PC-3 (cell line): ENCODE measurements at regions not wholly inside any gene's neighbourhood (a gene's known extent, or its start where the extent isn't known, plus 50 kb on each side); places are given as distances from the start of the nearest gene placed in this dataset.

Source experiments
- ATAC-seq: fragments of 200-7000 bp; cut with Tn5 transposase; 2 replicates; pipeline ENCODE4 v1.9.1; 2020; ENCODE audit warnings: mild to moderate bottlenecking, moderate library complexity
- BruUV-seq: library from RNA; stranded (reverse); fragments of 400-500 nt; replicated peaks from 2 replicates; lab custom pipeline; 2021; lab: Mats Ljungman, UMichigan
- CTCF ChIA-PET: fragments of 300-600 bp; sonication (Branson Sonifier 250); formaldehyde crosslinking; loops from one replicate; lab custom pipeline; 2022; ENCODE audit warnings: antibody characterized with exemption; lab: Charles Lee
- POLR2A ChIA-PET: fragments of 300-600 bp; sonication (Branson Sonifier 250); formaldehyde crosslinking; loops from one replicate; lab custom pipeline; 2022; ENCODE audit warnings: antibody characterized with exemption; ENCODE audit not compliant: unreplicated experiment; lab: Charles Lee
- DNase-seq: peaks from one replicate; pipeline ENCODE4 v3.0.0-alpha.2; 2015
- H2AFZ ChIP-seq: fragments of 300-600 bp; sonication (generic); 2 replicates; pipeline ENCODE4 v1.6.0; 2016; ENCODE audit warnings: antibody characterized with exemption, low read length
- H3F3A ChIP-seq: fragments of 300-600 bp; sonication (generic); one replicate; pipeline ENCODE4 v1.6.0; 2017; ENCODE audit warnings: antibody characterized with exemption, low read length, control low read depth, mild to moderate bottlenecking; ENCODE audit not compliant: unreplicated experiment
- H3K27ac ChIP-seq: fragments of 300-600 bp; sonication (generic); 2 replicates; pipeline ENCODE4 v1.5.1; 2016; ENCODE audit warnings: mild to moderate bottlenecking, low read length
- H3K27me3 ChIP-seq: fragments of 300-600 bp; sonication (generic); 2 replicates; pipeline ENCODE4 v1.6.1; 2016; ENCODE audit warnings: low read length, mixed read lengths
- H3K36me3 ChIP-seq: fragments of 300-600 bp; sonication (generic); 2 replicates; pipeline ENCODE4 v1.6.1; 2016; ENCODE audit warnings: low read depth, mixed run types, low read length, mixed read lengths
- H3K4me1 ChIP-seq: fragments of 300-600 bp; sonication (generic); 2 replicates; pipeline ENCODE4 v1.5.1; 2016; ENCODE audit warnings: low read length; ENCODE audit not compliant: insufficient read depth
- H3K4me2 ChIP-seq: fragments of 300-600 bp; sonication (generic); 2 replicates; pipeline ENCODE4 v1.6.0; 2016; ENCODE audit warnings: low read length
- H3K4me3 ChIP-seq: fragments of 300-600 bp; sonication (generic); 2 replicates; pipeline ENCODE4 v1.5.1; 2016; ENCODE audit warnings: mild to moderate bottlenecking, low read length, mixed read lengths
- H3K79me2 ChIP-seq: fragments of 300-600 bp; sonication (generic); 2 replicates; pipeline ENCODE4 v1.6.1; 2017; ENCODE audit warnings: low read length, mixed read lengths
- H3K9ac ChIP-seq: fragments of 300-600 bp; sonication (generic); 2 replicates; pipeline ENCODE4 v1.6.0; 2016; ENCODE audit warnings: mild to moderate bottlenecking, low read length
- H3K9me2 ChIP-seq: fragments of 300-600 bp; sonication (generic); replicated peaks from 2 replicates; pipeline ENCODE4 v1.6.1; 2016; ENCODE audit warnings: mixed run types, low read length, mixed read lengths
- H3K9me3 ChIP-seq: fragments of 300-600 bp; sonication (generic); 2 replicates; pipeline ENCODE4 v1.6.1; 2016; ENCODE audit warnings: low read length, mixed read lengths
- H4K20me1 ChIP-seq: fragments of 300-600 bp; sonication (generic); 2 replicates; pipeline ENCODE4 v1.6.1; 2016; ENCODE audit warnings: low read length, mixed read lengths
- EZH2 ChIP-seq: fragments of 300-600 bp; sonication (generic); IDR thresholded peaks from one replicate; pipeline ENCODE4 v1.6.1; 2017; ENCODE audit warnings: antibody characterized with exemption, mild to moderate bottlenecking, low read length; ENCODE audit not compliant: unreplicated experiment
- EZH2phosphoT487 ChIP-seq: fragments of 300-600 bp; sonication (generic); IDR thresholded peaks from 2 replicates; pipeline ENCODE4 v1.6.1; 2018; ENCODE audit warnings: mild to moderate bottlenecking, antibody characterized with exemption, low read length, borderline replicate concordance
- intact Hi-C: fragments of 100-400 bp; cut with micrococcal nuclease; formaldehyde crosslinking; loops from 2 replicates; pipeline ENCODE4 v1.9.0; 2023
- TF ChIP-seq, protein P1 (sequence below): fragments of 300-600 bp; sonication (generic); conservative IDR thresholded peaks from 2 replicates; pipeline ENCODE4 v1.5.1; 2017; ENCODE audit warnings: antibody characterized with exemption, low read depth, mild to moderate bottlenecking, low read length

DNA sequence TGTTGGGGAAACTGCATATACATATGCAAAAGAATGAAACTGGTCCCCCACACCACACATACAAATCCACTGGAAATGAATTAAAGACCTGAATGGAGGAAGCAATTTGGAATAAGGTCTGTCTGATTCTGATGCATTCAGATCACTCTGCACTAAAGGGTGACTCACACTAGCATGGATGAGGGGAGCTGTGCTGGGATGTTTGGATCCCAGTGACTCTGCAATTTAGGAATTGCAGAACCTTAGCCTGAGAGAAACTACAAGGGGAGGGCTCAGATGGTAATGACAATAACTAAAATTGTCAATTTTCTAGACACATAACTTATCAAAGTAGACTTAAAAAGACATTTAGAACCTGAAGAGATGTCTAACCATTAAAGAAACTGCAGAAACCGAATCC, 312.0 kb downstream of the CDK5RAP2 start:
- ATAC-seq (no peak), DNase-seq (no peak)
- no peaks in the 10 kb centered on the region for H3K9me3 ChIP-seq
- no peak overlapping the region for H3K4me2 ChIP-seq
- no peaks in the 10 kb centered on the region for H3K27me3 ChIP-seq
- H4K20me1 ChIP-seq, result no peaks in the 10 kb centered on the region
- no peak overlapping the region for H3K4me3 ChIP-seq
- TF ChIP-seq EZH2 (no peak), EZH2phosphoT487 (no peak)
- TF ChIP-seq, protein P1, sequence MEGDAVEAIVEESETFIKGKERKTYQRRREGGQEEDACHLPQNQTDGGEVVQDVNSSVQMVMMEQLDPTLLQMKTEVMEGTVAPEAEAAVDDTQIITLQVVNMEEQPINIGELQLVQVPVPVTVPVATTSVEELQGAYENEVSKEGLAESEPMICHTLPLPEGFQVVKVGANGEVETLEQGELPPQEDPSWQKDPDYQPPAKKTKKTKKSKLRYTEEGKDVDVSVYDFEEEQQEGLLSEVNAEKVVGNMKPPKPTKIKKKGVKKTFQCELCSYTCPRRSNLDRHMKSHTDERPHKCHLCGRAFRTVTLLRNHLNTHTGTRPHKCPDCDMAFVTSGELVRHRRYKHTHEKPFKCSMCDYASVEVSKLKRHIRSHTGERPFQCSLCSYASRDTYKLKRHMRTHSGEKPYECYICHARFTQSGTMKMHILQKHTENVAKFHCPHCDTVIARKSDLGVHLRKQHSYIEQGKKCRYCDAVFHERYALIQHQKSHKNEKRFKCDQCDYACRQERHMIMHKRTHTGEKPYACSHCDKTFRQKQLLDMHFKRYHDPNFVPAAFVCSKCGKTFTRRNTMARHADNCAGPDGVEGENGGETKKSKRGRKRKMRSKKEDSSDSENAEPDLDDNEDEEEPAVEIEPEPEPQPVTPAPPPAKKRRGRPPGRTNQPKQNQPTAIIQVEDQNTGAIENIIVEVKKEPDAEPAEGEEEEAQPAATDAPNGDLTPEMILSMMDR, result no peak
- no peaks in the 10 kb centered on the region for H3K79me2 ChIP-seq
- H3K36me3 ChIP-seq, result no peaks in the 10 kb centered on the region
- H3K4me1 ChIP-seq, result no peaks in the 10 kb centered on the region
- no peak overlapping the region for H2AFZ ChIP-seq
- H3K9ac ChIP-seq, result no peak overlapping the region
- no peaks in the 10 kb centered on the region for H3K9me2 ChIP-seq
- intact Hi-C loops, result no loop called here
- H3F3A ChIP-seq, result no peaks in the 10 kb centered on the region
- ChIA-PET CTCF (no interaction called here), POLR2A (no interaction called here)
- BruUV-seq, result no TSS peak
- no peak overlapping the region for H3K27ac ChIP-seq

DNA sequence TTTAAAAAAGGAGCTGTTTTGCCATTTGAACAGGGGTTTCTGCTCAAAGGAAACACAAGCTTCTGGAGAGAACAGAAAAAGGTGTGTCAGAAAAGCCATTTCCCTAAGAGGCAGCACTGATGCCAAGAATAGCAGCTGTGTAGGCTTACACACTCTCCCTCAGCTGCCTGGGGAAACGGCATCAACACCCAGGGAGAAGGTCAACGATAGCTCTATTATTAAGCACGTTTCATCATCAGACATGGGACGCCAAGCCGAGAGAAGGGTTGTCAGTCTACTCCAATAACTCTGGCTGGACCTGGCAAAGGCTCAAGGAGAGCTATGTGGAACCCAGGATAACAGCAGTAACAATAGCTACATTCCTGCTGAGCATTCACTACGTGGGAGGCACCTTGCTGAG, 314.2 kb downstream of the CDK5RAP2 start:
- intact Hi-C loops, result no loop called here
- H3K79me2 ChIP-seq, result no peaks in the 10 kb centered on the region
- H3K27ac ChIP-seq, result no peak overlapping the region
- no peak overlapping the region for H3K9ac ChIP-seq
- ChIA-PET CTCF (no interaction called here), POLR2A (no interaction called here)
- no peaks in the 10 kb centered on the region for H3K9me3 ChIP-seq
- H3K4me3 ChIP-seq, result no peak overlapping the region
- H3K4me2 ChIP-seq, result no peak overlapping the region
- H2AFZ ChIP-seq, result no peak overlapping the region
- no peaks in the 10 kb centered on the region for H3K9me2 ChIP-seq
- no peak for ATAC-seq
- H3K36me3 ChIP-seq, result no peaks in the 10 kb centered on the region
- TF ChIP-seq EZH2phosphoT487 (no peak), EZH2 (no peak)
- TF ChIP-seq, protein P1, result no peak
- H4K20me1 ChIP-seq, result no peaks in the 10 kb centered on the region
- no TSS peak for BruUV-seq
- H3K27me3 ChIP-seq, result no peaks in the 10 kb centered on the region
- H3K4me1 ChIP-seq, result no peaks in the 10 kb centered on the region
- no peaks in the 10 kb centered on the region for H3F3A ChIP-seq
- DNase-seq, result no peak

DNA sequence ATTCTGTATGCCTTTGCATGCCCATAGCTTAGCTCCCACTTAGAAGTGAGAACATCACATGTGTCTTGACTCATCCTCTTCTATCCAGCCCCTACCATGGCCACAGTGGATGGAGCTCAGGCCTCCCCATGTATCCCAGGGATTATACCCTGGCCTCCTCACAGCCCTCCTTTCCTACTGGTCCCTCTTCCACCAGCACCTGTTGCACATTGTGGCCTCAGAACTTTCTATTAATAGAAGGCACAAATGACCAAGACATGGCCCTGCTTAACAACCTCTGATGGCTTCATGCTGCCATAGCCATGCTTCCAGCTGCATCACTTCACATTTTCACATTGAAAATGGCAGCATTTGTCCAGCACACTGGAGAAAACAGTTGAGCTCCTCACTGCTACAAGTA, 315.4 kb downstream of the CDK5RAP2 start:
- no peak overlapping the region for H3K9ac ChIP-seq
- H3K9me2 ChIP-seq, result no peaks in the 10 kb centered on the region
- ChIA-PET CTCF (no interaction called here), POLR2A (no interaction called here)
- no peak overlapping the region for H2AFZ ChIP-seq
- no peak for TF ChIP-seq EZH2phosphoT487
- TF ChIP-seq EZH2, result no peak
- TF ChIP-seq, protein P1, result no peak
- H3K4me2 ChIP-seq, result no peak overlapping the region
- intact Hi-C loops, result no loop called here
- H3K4me1 ChIP-seq, result no peaks in the 10 kb centered on the region
- DNase-seq, result no peak
- no peaks in the 10 kb centered on the region for H3F3A ChIP-seq
- no peak overlapping the region for H3K4me3 ChIP-seq
- H3K9me3 ChIP-seq, result no peaks in the 10 kb centered on the region
- no peaks in the 10 kb centered on the region for H4K20me1 ChIP-seq
- H3K36me3 ChIP-seq, result no peaks in the 10 kb centered on the region
- H3K79me2 ChIP-seq, result no peaks in the 10 kb centered on the region
- no peaks in the 10 kb centered on the region for H3K27me3 ChIP-seq
- BruUV-seq, result no TSS peak
- no peak overlapping the region for H3K27ac ChIP-seq
- ATAC-seq, result no peak
